ENCODE measurements at regions not wholly inside any gene's neighbourhood (a gene's known extent, or its start where the extent isn't known, plus 50 kb on each side); places are given as distances from the start of the nearest gene placed in this dataset.

- Mint-ChIP-seq H3K27ac (no peak overlapping the region), H3K27me3 (no peaks in the 10 kb centered on the region), H3K9me3 (peaks cover 8% of the 10 kb centered on the region), H3K4me3 (no peak overlapping the region), H3K36me3 (ENCODE audit: low read depth) (no peaks in the 10 kb centered on the region), H3K4me1 (no peaks in the 10 kb centered on the region)
- ATAC-seq (replicated peaks): no peak
Observed at GRCh38 chr11:26087120-26087935, 244.6 kb upstream of the ANO3 start.

DNA sequence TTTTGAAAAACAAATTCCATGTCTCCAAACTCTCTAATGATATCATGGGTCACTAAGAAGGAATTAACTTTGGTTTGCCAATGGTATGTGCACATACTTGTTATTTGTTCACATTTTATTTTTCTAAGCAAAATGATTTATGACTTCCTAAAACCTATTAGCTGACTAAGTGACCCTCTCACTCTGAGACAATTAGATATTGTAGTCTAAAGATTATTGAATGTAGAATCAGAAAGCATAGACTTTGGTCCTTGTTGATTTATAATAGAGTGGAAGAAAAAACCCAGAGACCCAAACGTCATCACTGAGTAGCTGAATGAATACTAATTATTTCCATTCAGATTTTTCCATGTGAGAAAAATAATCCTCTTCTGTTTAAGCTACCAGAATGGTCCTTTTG, 243.5 kb upstream of the ANO3 start:
- Mint-ChIP-seq H3K36me3 (ENCODE audit: low read depth) (no peaks in the 10 kb centered on the region), H3K4me1 (no peaks in the 10 kb centered on the region), H3K27ac (no peak overlapping the region), H3K27me3 (no peaks in the 10 kb centered on the region), H3K9me3 (peaks cover 11% of the 10 kb centered on the region), H3K4me3 (no peak overlapping the region)
- no peak for ATAC-seq (replicated peaks)

DNA sequence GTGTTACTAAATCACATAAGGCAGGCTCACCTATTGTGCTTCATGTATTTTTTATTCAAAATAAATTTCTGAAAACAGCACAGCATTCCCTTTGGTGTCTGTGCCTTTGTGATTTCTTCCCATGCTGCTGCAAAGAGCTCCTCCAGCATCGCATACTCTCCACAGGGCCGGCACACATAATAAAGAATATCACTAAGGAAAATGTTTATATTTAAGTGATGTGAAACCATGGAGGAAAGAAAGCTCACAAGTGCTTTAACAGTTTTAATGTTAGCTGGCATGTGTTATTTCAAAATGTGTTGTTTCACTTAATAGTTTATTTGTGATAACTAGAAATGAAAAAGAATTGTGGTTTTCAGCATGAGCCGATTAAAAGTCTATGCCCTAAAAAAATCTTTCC, 241.3 kb upstream of the ANO3 start:
- no peaks in the 10 kb centered on the region for H3K4me1 Mint-ChIP-seq
- no peak overlapping the region for H3K4me3 Mint-ChIP-seq
- H3K27ac Mint-ChIP-seq: no peak overlapping the region
- no peak for ATAC-seq (replicated peaks)
- H3K27me3 Mint-ChIP-seq: no peaks in the 10 kb centered on the region
- no peaks in the 10 kb centered on the region for H3K36me3 Mint-ChIP-seq (ENCODE audit: low read depth)
- peaks cover 12% of the 10 kb centered on the region for H3K9me3 Mint-ChIP-seq

- ATAC-seq (replicated peaks): no peak
- H3K27ac Mint-ChIP-seq: no peak overlapping the region
- H3K9me3 Mint-ChIP-seq: peaks cover 15% of the 10 kb centered on the region
- no peaks in the 10 kb centered on the region for H3K36me3 Mint-ChIP-seq (ENCODE audit: low read depth)
- no peaks in the 10 kb centered on the region for H3K4me1 Mint-ChIP-seq
- H3K27me3 Mint-ChIP-seq: no peaks in the 10 kb centered on the region
- H3K4me3 Mint-ChIP-seq: no peak overlapping the region
Observed at GRCh38 chr11:26093206-26093605, 238.7 kb upstream of the ANO3 start.

GRCh38 chr11:26095340-26095739, 236.6 kb upstream of the ANO3 start:
- Mint-ChIP-seq H3K27ac (no peak overlapping the region), H3K27me3 (no peaks in the 10 kb centered on the region), H3K4me3 (no peak overlapping the region), H3K4me1 (no peaks in the 10 kb centered on the region), H3K9me3 (peaks cover 15% of the 10 kb centered on the region), H3K36me3 (ENCODE audit: low read depth) (no peaks in the 10 kb centered on the region)
- no peak for ATAC-seq (replicated peaks)

DNA sequence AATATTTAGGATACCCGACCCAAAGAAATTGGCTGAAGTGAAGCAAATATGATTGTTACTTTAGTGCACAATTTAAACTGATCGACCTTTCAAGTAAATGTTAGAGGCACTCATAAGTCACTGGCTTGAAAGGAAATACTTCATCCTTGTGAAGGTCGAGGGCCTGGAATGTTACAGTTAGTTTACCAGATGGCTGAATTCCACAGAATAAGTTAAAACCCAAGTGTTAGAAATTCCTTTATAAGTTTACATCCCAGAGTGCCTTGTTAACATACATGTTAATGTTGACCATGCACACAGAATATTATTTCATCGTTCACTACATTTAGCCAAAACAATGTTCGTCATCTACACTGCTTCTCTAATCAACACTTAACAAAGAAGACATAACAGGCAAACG, 235.5 kb upstream of the ANO3 start:
- Mint-ChIP-seq H3K27me3 (no peaks in the 10 kb centered on the region), H3K27ac (no peak overlapping the region), H3K4me1 (no peaks in the 10 kb centered on the region), H3K9me3 (peaks cover 15% of the 10 kb centered on the region), H3K4me3 (no peak overlapping the region), H3K36me3 (ENCODE audit: low read depth) (no peaks in the 10 kb centered on the region)
- no peak for ATAC-seq (replicated peaks)

DNA sequence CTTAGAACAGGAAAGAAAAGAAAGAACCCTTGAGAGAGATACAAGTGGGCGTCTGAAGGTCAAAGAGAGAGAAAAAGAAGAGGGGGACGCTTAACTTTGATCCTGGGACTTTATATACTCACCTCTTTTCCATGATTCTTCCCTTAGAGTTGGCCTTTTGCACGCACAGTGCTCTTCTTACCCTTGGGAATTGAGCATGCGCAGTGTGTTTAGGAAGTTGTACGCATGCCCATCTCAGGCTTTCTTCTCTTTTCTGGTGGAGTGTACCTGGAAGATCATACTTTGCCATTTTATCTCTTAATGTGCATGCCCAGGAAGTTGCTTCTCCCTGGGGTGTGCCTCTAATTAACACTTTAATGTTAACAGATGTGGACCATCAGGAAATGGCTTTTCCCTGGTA, 229.6 kb upstream of the ANO3 start:
- Mint-ChIP-seq H3K4me1 (no peaks in the 10 kb centered on the region), H3K36me3 (ENCODE audit: low read depth) (no peaks in the 10 kb centered on the region), H3K27ac (no peak overlapping the region), H3K27me3 (no peaks in the 10 kb centered on the region), H3K9me3 (peaks cover 18% of the 10 kb centered on the region), H3K4me3 (no peak overlapping the region)
- ATAC-seq (replicated peaks): no peak

- H3K9me3 Mint-ChIP-seq: peaks cover 11% of the 10 kb centered on the region
- no peak overlapping the region for H3K4me3 Mint-ChIP-seq
- H3K27ac Mint-ChIP-seq: no peak overlapping the region
- no peaks in the 10 kb centered on the region for H3K36me3 Mint-ChIP-seq (ENCODE audit: low read depth)
- no peak for ATAC-seq (replicated peaks)
- H3K27me3 Mint-ChIP-seq: no peaks in the 10 kb centered on the region
- H3K4me1 Mint-ChIP-seq: no peaks in the 10 kb centered on the region
Observed at GRCh38 chr11:26105762-26106423, 226.0 kb upstream of the ANO3 start.

GRCh38 chr11:26106726-26107125, 225.2 kb upstream of the ANO3 start:
- ATAC-seq (replicated peaks): no peak
- H3K27me3 Mint-ChIP-seq: no peaks in the 10 kb centered on the region
- no peaks in the 10 kb centered on the region for H3K36me3 Mint-ChIP-seq (ENCODE audit: low read depth)
- peaks cover 11% of the 10 kb centered on the region for H3K9me3 Mint-ChIP-seq
- H3K4me3 Mint-ChIP-seq: no peak overlapping the region
- no peaks in the 10 kb centered on the region for H3K4me1 Mint-ChIP-seq
- no peak overlapping the region for H3K27ac Mint-ChIP-seq

DNA sequence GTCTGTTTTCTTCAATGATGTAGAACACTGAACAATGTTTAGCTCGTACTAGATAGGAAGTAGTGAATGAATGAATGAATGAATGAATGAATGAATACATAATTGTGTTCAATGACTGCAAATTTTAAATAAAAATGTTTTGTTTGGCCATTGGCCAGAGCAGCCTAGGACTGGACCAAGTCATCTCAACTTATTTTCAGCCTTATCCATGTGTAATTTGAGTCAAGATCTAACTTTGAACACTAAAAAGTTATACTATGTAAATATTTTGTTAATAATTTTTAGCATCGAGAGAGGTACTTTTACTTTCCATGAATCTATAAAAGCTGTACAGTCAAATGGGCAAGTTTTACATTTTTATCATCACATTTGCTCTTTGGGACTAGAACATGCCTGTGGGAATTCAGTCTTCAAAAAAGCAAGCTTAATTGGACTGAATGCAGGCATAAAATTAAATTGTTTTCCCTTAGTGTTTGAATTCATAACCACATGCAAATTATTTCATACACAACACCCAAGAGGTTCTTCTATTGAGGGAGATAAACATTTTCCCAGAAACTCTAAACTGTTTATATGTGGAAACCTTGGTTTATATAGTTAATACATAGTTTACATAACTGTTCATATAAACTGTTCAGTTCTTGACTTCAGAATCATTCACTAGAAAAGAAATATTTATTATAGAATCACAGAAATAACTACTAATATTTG, 222.1 kb upstream of the ANO3 start:
- no peak for ATAC-seq (replicated peaks)

DNA sequence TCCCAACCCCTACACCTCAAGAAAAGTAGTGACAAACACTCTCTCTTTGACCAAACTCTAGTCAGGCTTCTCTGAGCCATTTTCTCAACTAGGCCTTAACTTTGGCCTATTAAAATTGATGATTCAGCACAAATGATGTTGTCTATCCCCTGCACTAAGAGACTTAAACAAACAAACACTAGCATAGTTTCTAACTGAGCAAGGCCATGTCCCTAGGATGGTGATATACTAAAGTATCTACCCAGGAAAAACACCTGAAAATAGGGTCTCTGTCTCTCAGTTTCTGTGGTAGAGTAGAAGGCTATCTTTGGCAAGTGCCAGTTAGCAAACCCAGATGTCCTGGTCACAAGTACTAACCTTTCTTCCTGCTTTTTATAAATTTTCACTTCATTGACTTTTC, 219.7 kb upstream of the ANO3 start:
- no peak overlapping the region for H3K27ac Mint-ChIP-seq
- no peaks in the 10 kb centered on the region for H3K36me3 Mint-ChIP-seq (ENCODE audit: low read depth)
- H3K4me3 Mint-ChIP-seq: no peak overlapping the region
- H3K4me1 Mint-ChIP-seq: no peaks in the 10 kb centered on the region
- peaks cover 8% of the 10 kb centered on the region for H3K9me3 Mint-ChIP-seq
- H3K27me3 Mint-ChIP-seq: no peaks in the 10 kb centered on the region
- no peak for ATAC-seq (replicated peaks)

More for the DNA sequence above, 222.1 kb upstream of the ANO3 start:
- Mint-ChIP-seq H3K4me3 (no peak overlapping the region), H3K36me3 (ENCODE audit: low read depth) (no peaks in the 10 kb centered on the region), H3K4me1 (no peaks in the 10 kb centered on the region), H3K27me3 (no peaks in the 10 kb centered on the region), H3K27ac (no peak overlapping the region), H3K9me3 (peaks cover 8% of the 10 kb centered on the region)

GRCh38 chr11:26121466-26121865, 210.5 kb upstream of the ANO3 start:
- no peak for ATAC-seq (replicated peaks)
- no peak overlapping the region for H3K27ac Mint-ChIP-seq

GRCh38 chr11:26126741-26127140, 205.2 kb upstream of the ANO3 start:
- Mint-ChIP-seq H3K27me3 (no peaks in the 10 kb centered on the region), H3K4me3 (no peak overlapping the region), H3K4me1 (no peaks in the 10 kb centered on the region), H3K36me3 (ENCODE audit: low read depth) (no peaks in the 10 kb centered on the region), H3K27ac (no peak overlapping the region), H3K9me3 (peaks cover 7% of the 10 kb centered on the region)
- no peak for ATAC-seq (replicated peaks)

More at GRCh38 chr11:26121466-26121865, 210.5 kb upstream of the ANO3 start:
- H3K4me3 Mint-ChIP-seq: no peak overlapping the region
- peaks cover 4% of the 10 kb centered on the region for H3K9me3 Mint-ChIP-seq
- H3K27me3 Mint-ChIP-seq: no peaks in the 10 kb centered on the region
- H3K4me1 Mint-ChIP-seq: no peaks in the 10 kb centered on the region
- H3K36me3 Mint-ChIP-seq (ENCODE audit: low read depth): no peaks in the 10 kb centered on the region

DNA sequence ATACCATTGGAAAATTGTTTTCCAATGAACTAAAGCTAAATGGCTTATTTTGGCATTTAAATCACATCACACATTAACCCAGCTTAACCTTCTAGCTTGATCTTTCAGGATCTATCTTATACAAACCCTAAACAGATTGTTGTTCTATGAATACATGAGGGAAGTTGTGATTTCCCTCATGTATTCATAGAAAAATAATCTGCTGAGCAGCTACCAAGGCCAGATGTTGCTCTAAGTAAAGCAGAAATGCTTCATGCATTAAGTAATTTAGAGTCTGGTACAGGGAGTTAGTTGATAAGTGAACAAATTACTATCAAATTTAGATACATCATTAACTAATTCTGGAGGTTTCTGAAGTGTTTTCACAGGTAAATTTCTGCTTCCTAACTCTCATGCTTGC, 204.6 kb upstream of the ANO3 start:
- Mint-ChIP-seq H3K27ac (no peak overlapping the region), H3K27me3 (no peaks in the 10 kb centered on the region), H3K36me3 (ENCODE audit: low read depth) (no peaks in the 10 kb centered on the region), H3K9me3 (peaks cover 7% of the 10 kb centered on the region), H3K4me1 (no peaks in the 10 kb centered on the region), H3K4me3 (no peak overlapping the region)
- ATAC-seq (replicated peaks): no peak

DNA sequence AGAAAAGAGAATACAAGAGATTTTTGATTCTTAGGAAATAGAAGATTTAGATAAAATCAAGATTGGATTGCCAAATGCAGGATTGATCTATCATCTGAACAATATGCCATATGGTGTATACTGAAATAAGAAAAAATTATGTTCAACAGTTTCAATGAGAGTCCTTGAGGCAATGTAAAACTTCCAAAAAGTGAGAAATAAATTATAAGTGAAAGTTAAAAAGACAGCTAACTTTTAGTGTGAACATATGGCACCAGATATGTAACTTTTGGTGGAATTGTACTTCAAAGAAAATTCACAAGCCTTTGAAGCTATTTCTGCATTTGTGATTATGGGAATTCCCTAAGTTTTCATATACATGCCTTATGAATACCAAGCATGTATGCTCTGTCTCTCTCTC, 200.5 kb upstream of the ANO3 start:
- no peak for ATAC-seq (replicated peaks)
- Mint-ChIP-seq H3K27me3 (no peaks in the 10 kb centered on the region), H3K27ac (no peak overlapping the region), H3K9me3 (peaks cover 3% of the 10 kb centered on the region), H3K4me1 (no peaks in the 10 kb centered on the region), H3K36me3 (ENCODE audit: low read depth) (no peaks in the 10 kb centered on the region), H3K4me3 (no peak overlapping the region)

All from activated T-helper 17 cell treated with anti-CD3 and anti-CD28 coated beads, Interleukin-2, amount 50 U/mL, for 72 hours (primary cell).